Memory B cell (primary cell): ENCODE measurements at regions not wholly inside any gene's neighbourhood (a gene's known extent, or its start where the extent isn't known, plus 50 kb on each side); places are given as distances from the start of the nearest gene placed in this dataset.

Experiments used
- ATAC-seq: fragments of 150-1000 bp; cut with Tn5 transposase; 2 replicates; pipeline ENCODE4 v1.10.0; 2021; ENCODE audit warnings: low read depth, mild to moderate bottlenecking, moderate library complexity
- DNase-seq, 2 donors: peaks; one replicate each; pipeline ENCODE4 v3.0.0; 2022; ENCODE audit warnings: low spot score in 2 of 2
- H3K27ac Mint-ChIP-seq: one replicate; pipeline ENCODE4 v1.8.0; 2022; ENCODE audit warnings: mild to moderate bottlenecking, moderate library complexity, mixed read lengths
- H3K27me3 Mint-ChIP-seq: one replicate; pipeline ENCODE4 v1.8.0; 2022; ENCODE audit warnings: mixed read lengths
- H3K36me3 Mint-ChIP-seq: one replicate; pipeline ENCODE4 v1.8.0; 2022; ENCODE audit warnings: mild to moderate bottlenecking, mixed read lengths
- H3K4me1 Mint-ChIP-seq: one replicate; pipeline ENCODE4 v1.8.0; 2022; ENCODE audit warnings: mixed read lengths
- H3K4me3 Mint-ChIP-seq: one replicate; pipeline ENCODE4 v1.8.0; 2022; ENCODE audit warnings: mild to moderate bottlenecking, moderate library complexity, mixed read lengths
- H3K9me3 Mint-ChIP-seq: one replicate; pipeline ENCODE4 v1.8.0; 2022; ENCODE audit warnings: mixed read lengths

DNA sequence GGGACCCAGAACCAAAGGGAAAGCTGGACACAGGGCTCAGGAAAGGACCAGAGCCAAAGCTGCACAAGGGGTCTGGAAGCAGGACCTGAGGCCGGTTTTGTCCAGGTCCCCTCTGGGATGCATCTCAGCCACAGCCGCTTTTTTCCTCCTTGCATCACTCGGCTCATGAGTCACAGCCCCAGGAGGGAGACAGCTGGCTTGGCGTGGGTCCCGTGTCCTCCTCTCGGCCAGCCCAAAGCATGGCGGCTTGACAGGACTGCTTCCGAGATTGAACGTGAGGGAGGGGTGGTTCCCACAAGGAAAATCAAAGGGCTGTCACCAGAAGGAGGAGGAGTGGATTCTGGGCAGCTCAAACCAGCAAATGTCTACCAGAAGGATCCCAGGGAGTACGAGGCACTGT is 56.7 kb upstream of the CPLX2 start:
- peaks cover 17% of the 10 kb centered on the region for H3K27me3 Mint-ChIP-seq
- no peak for ATAC-seq
- H3K9me3 Mint-ChIP-seq: no peaks in the 10 kb centered on the region
- H3K36me3 Mint-ChIP-seq: no peaks in the 10 kb centered on the region
- no peak for DNase-seq
- H3K4me3 Mint-ChIP-seq: no peak overlapping the region
- H3K27ac Mint-ChIP-seq: no peak overlapping the region
- no peaks in the 10 kb centered on the region for H3K4me1 Mint-ChIP-seq

- ATAC-seq (no peak), DNase-seq (no peak)
- H3K4me1 Mint-ChIP-seq: no peaks in the 10 kb centered on the region
- no peaks in the 10 kb centered on the region for H3K9me3 Mint-ChIP-seq
- no peak overlapping the region for H3K4me3 Mint-ChIP-seq
- peaks cover 13% of the 10 kb centered on the region for H3K27me3 Mint-ChIP-seq
- H3K36me3 Mint-ChIP-seq: no peaks in the 10 kb centered on the region
- no peak overlapping the region for H3K27ac Mint-ChIP-seq
Measured at GRCh38 chr5:175815126-175815913, 56.1 kb upstream of the CPLX2 start.

DNA sequence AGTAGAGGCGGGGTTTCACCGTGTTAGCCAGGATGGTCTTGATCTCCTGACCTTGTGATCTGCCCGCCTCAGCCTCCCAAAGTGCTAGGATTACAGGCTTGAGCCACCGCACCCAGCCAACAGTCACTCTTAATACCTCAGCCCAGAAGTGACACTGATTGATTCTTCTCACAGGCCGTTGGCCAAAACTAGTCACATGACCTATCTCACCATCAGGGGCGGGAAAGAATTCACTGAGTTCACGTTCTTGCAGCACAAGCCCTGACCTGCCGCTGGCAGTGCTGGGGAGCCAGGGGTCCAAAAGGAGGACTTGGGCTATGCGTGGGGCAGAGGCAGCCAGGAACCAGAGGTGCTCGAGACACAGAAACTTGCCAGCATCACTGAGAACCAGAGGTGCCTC is 55.0 kb upstream of the CPLX2 start:
- ATAC-seq: no peak
- Mint-ChIP-seq H3K9me3 (no peaks in the 10 kb centered on the region), H3K36me3 (no peaks in the 10 kb centered on the region), H3K4me3 (no peak overlapping the region), H3K4me1 (no peaks in the 10 kb centered on the region), H3K27me3 (peaks cover 19% of the 10 kb centered on the region), H3K27ac (no peak overlapping the region)
- no peak for DNase-seq

DNA sequence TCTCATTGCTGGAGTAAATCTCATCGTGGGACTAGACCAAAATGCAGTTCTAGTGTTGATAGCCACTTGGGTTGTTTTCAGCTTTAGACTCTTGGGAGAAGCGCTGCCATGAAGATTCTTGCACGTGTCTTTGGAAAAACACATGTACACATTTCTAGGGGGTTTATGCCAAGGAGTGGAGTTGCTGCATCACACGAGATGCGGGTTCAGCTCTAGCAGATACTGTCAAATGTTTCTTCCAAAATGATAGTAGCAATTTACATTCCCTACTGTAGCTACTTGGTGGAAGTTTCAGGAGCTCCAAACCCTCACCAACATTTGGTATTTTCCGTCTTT is 52.3 kb upstream of the CPLX2 start:
- no peak overlapping the region for H3K27ac Mint-ChIP-seq
- ATAC-seq (no peak), DNase-seq (no peak)
- H3K27me3 Mint-ChIP-seq: peaks cover 21% of the 10 kb centered on the region
- H3K36me3 Mint-ChIP-seq: peaks cover 3% of the 10 kb centered on the region
- peaks cover 3% of the 10 kb centered on the region for H3K4me1 Mint-ChIP-seq
- peaks cover 2% of the 10 kb centered on the region for H3K9me3 Mint-ChIP-seq
- H3K4me3 Mint-ChIP-seq: no peak overlapping the region

DNA sequence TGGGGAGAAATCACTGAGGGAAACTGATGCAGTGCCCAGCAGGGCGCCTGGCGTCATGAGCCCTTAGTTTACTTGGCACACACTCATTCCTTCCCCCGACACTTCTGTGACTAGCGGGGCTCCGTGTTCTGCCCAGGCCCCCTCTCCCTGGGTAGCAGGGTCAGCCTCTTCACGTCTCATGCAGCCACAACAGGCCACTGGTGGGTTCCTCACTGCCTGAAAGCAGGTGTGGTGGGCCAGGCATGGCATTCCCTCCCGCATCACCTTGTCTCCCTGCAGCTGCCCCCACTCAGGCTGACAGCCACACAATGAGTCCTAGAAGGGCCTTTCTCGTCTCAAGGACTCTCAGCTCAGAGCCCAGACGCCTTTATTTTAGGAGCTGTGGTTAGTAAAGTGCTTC is 51.1 kb upstream of the CPLX2 start:
- H3K4me3 Mint-ChIP-seq: no peak overlapping the region
- ATAC-seq (no peak), DNase-seq (no peak)
- peaks cover 3% of the 10 kb centered on the region for H3K36me3 Mint-ChIP-seq
- peaks cover 18% of the 10 kb centered on the region for H3K27me3 Mint-ChIP-seq
- H3K9me3 Mint-ChIP-seq: peaks cover 2% of the 10 kb centered on the region
- H3K4me1 Mint-ChIP-seq: peaks cover 3% of the 10 kb centered on the region
- H3K27ac Mint-ChIP-seq: no peak overlapping the region
